Mucosa of descending colon (tissue), 3 donors: ENCODE measurements at regions not wholly inside any gene's neighbourhood (a gene's known extent, or its start where the extent isn't known, plus 50 kb on each side); places are given as distances from the start of the nearest gene placed in this dataset.

Experiments
- ATAC-seq: fragments of 200-7000 bp; cut with Tn5 transposase; one replicate; pipeline ENCODE4 v1.9.1; 2020; ENCODE audit warnings: mild to moderate bottlenecking, moderate library complexity
- DNase-seq, 3 donors: peaks; one replicate each; pipeline ENCODE4 v3.0.0-alpha.2; 2020
- H3K36me3 ChIP-seq: fragments of 200-600 bp; one replicate; pipeline ENCODE4 v1.8.0; 2021; ENCODE audit warnings: low read depth, mild to moderate bottlenecking
- H3K4me1 ChIP-seq: fragments of 200-600 bp; one replicate; pipeline ENCODE4 v1.8.0; 2021; ENCODE audit warnings: low read depth, mild to moderate bottlenecking
- H3K4me3 ChIP-seq: fragments of 200-600 bp; one replicate; pipeline ENCODE4 v1.8.0; 2021; ENCODE audit warnings: mild to moderate bottlenecking
- H3K9me3 ChIP-seq: fragments of 200-600 bp; one replicate; pipeline ENCODE4 v1.8.0; 2021; ENCODE audit warnings: mild to moderate bottlenecking
- CTCF ChIP-seq: fragments of 200-600 bp; IDR thresholded peaks from one replicate; pipeline ENCODE4 v1.8.0; 2022; ENCODE audit warnings: antibody characterized with exemption, mild to moderate bottlenecking
- intact Hi-C, 2 donors: fragments of 100-400 bp; cut with DNase I in 1 of 2; cut with micrococcal nuclease in 1 of 2; formaldehyde crosslinking; loops; one replicate each; pipeline versions ENCODE4 v1.11.0 to v1.11.1; 2022; cut with DNase I, micrococcal nuclease
- donor health status: DM: no; HTN: no; CAD: no; lungs with moderate emphysema.
- donor health status: DM: no; HTN: no; CAD: no.
- donor health status: DM: no; HTN: yes; CAD: no.

GRCh38 chr5:4129523-4129922 lies 533.9 kb downstream of the IRX1 start:
- H3K4me3 ChIP-seq: no peak overlapping the region
- intact Hi-C loops: no loop called here
- TF ChIP-seq CTCF: no peak

DNA sequence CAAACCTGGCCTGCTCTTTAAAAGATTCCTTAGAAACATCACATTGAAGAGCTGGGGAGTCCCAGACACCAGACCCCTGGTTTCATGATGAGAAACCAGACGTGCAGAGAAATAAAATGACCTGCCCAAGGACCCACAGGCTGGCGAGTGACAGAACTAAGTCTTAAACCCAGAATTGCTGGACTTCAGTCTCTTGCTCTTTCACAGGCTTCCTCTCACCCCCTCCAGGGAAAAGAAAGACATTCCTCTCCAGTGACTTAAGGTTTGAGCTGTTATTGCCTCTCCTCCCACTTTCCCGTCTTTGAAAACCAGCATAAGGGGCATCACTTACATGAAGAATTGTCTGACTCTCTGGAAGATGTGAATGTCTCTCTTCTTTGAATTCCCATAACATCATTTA lies 535.2 kb downstream of the IRX1 start:
- ATAC-seq: no peak
- peaks cover 12% of the 10 kb centered on the region for H3K9me3 ChIP-seq
- no peak overlapping the region for H3K4me3 ChIP-seq
- no peak for DNase-seq
- H3K4me1 ChIP-seq: no peaks in the 10 kb centered on the region
- no peaks in the 10 kb centered on the region for H3K36me3 ChIP-seq
- no peak for TF ChIP-seq CTCF
- intact Hi-C loops: no loop called here

More at GRCh38 chr5:4129523-4129922, 533.9 kb downstream of the IRX1 start:
- DNase-seq (no peak), ATAC-seq (no peak)
- Histone ChIP-seq H3K9me3 (peaks cover 10% of the 10 kb centered on the region), H3K36me3 (no peaks in the 10 kb centered on the region), H3K4me1 (no peaks in the 10 kb centered on the region)

DNA sequence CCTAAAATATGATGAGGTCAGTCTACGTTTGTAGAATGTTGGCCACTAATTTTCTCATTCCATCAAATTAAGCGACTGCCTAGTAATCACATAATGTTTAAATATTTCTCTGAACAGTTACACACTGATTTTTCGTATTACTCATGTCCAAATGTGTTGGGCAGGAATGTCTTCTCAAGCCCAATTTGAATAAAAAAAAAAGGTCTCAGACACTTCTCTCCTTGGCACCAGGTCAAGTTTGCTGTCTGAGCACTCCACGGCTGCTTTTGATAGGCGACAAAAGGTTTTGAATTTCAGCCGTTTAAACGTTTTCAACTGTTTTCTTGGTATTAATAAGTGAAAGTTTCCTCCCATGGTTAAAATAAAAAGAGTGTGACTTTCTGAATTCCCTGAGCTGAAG lies 542.1 kb downstream of the IRX1 start:
- H3K4me3 ChIP-seq: no peak overlapping the region
- no peak for DNase-seq
- H3K9me3 ChIP-seq: peaks cover 9% of the 10 kb centered on the region
- intact Hi-C loops: no loop called here
- ATAC-seq: no peak
- H3K4me1 ChIP-seq: no peaks in the 10 kb centered on the region
- TF ChIP-seq CTCF: no peak
- no peaks in the 10 kb centered on the region for H3K36me3 ChIP-seq

- no peak for ATAC-seq
- no peak for TF ChIP-seq CTCF
- intact Hi-C loops: no loop called here
- no peak for DNase-seq
- Histone ChIP-seq H3K4me3 (no peak overlapping the region), H3K36me3 (no peaks in the 10 kb centered on the region), H3K9me3 (peaks cover 4% of the 10 kb centered on the region), H3K4me1 (no peaks in the 10 kb centered on the region)
Observed at GRCh38 chr5:4142842-4143241, 547.2 kb downstream of the IRX1 start.

DNA sequence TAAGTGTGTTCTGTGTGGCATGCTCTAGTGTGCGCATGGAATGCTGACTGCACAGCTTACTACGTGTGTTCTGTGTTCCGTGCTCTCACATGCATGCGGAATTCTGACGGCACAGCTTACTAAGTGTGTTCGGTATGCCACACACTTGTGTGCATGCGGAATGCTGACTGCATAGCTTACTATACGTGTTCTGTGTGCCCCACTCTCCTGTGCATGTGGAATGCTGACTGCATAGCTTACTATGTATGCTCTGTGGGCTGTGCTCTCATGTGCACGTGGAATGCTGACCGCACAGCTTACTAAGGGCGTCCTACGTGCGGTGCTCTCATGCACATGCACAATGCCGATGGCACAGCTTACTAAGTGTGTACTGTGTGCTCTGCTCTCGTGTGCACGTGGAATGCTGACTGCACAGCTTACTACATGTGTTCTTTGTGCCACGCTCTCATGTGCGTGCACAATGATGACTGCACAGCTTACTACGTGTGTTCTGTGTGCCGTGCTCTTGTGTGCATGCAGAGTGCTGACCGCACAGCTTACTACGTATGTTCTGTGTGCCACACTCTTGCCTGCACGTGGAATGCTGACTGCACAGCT lies 548.9 kb downstream of the IRX1 start:
- no peak for ATAC-seq

More for the DNA sequence above, 548.9 kb downstream of the IRX1 start:
- no peak for DNase-seq
- Histone ChIP-seq H3K4me1 (no peaks in the 10 kb centered on the region), H3K9me3 (peaks cover 4% of the 10 kb centered on the region), H3K36me3 (no peaks in the 10 kb centered on the region), H3K4me3 (no peak overlapping the region)
- TF ChIP-seq CTCF: no peak
- intact Hi-C loops: no loop called here
